ENCODE measurements at regions not wholly inside any gene's neighbourhood (a gene's known extent, or its start where the extent isn't known, plus 50 kb on each side); places are given as distances from the start of the nearest gene placed in this dataset.

GRCh38 chr13:106630162-106630561 lies 62.2 kb upstream of the ARGLU1 start:
- Mint-ChIP-seq H3K9me3 (no peaks in the 10 kb centered on the region), H3K4me3 (no peak overlapping the region), H3K36me3 (no peaks in the 10 kb centered on the region), H3K27me3 (peaks cover 31% of the 10 kb centered on the region), H3K4me1 (no peaks in the 10 kb centered on the region), H3K27ac (no peak overlapping the region)
- no peak for DNase-seq

GRCh38 chr13:106628936-106629659 lies 61.2 kb upstream of the ARGLU1 start:
- peaks cover 37% of the 10 kb centered on the region for H3K27me3 Mint-ChIP-seq
- no peaks in the 10 kb centered on the region for H3K9me3 Mint-ChIP-seq
- H3K27ac Mint-ChIP-seq, result no peak overlapping the region
- H3K4me1 Mint-ChIP-seq, result no peaks in the 10 kb centered on the region
- no peak overlapping the region for H3K4me3 Mint-ChIP-seq
- DNase-seq, result no peak
- H3K36me3 Mint-ChIP-seq, result no peaks in the 10 kb centered on the region

- no peak overlapping the region for H3K4me3 Mint-ChIP-seq
- no peak overlapping the region for H3K27ac Mint-ChIP-seq
- H3K9me3 Mint-ChIP-seq, result no peaks in the 10 kb centered on the region
- peaks cover 42% of the 10 kb centered on the region for H3K27me3 Mint-ChIP-seq
- no peaks in the 10 kb centered on the region for H3K36me3 Mint-ChIP-seq
- DNase-seq, result no peak
- H3K4me1 Mint-ChIP-seq, result no peaks in the 10 kb centered on the region
Measured at GRCh38 chr13:106626473-106626872, 58.5 kb upstream of the ARGLU1 start.

GRCh38 chr13:106625578-106625977 lies 57.6 kb upstream of the ARGLU1 start:
- Mint-ChIP-seq H3K9me3 (no peaks in the 10 kb centered on the region), H3K27me3 (peaks cover 50% of the 10 kb centered on the region), H3K36me3 (no peaks in the 10 kb centered on the region), H3K27ac (no peak overlapping the region), H3K4me3 (no peak overlapping the region), H3K4me1 (no peaks in the 10 kb centered on the region)
- DNase-seq, result no peak

GRCh38 chr13:106623799-106624460 lies 56.0 kb upstream of the ARGLU1 start:
- H3K36me3 Mint-ChIP-seq, result no peaks in the 10 kb centered on the region
- no peak overlapping the region for H3K27ac Mint-ChIP-seq
- H3K4me1 Mint-ChIP-seq, result no peaks in the 10 kb centered on the region
- H3K27me3 Mint-ChIP-seq, result peaks cover 42% of the 10 kb centered on the region
- DNase-seq, result no peak
- no peak overlapping the region for H3K4me3 Mint-ChIP-seq
- H3K9me3 Mint-ChIP-seq, result no peaks in the 10 kb centered on the region

GRCh38 chr13:106621833-106622232 lies 53.9 kb upstream of the ARGLU1 start:
- no peak for DNase-seq
- H3K4me3 Mint-ChIP-seq, result no peak overlapping the region
- H3K27me3 Mint-ChIP-seq, result peaks cover 33% of the 10 kb centered on the region
- H3K36me3 Mint-ChIP-seq, result no peaks in the 10 kb centered on the region
- H3K4me1 Mint-ChIP-seq, result no peaks in the 10 kb centered on the region
- no peaks in the 10 kb centered on the region for H3K9me3 Mint-ChIP-seq
- no peak overlapping the region for H3K27ac Mint-ChIP-seq

GRCh38 chr13:106619688-106620555 lies 52.0 kb upstream of the ARGLU1 start:
- Mint-ChIP-seq H3K4me3 (no peak overlapping the region), H3K36me3 (no peaks in the 10 kb centered on the region), H3K27ac (no peak overlapping the region), H3K9me3 (no peaks in the 10 kb centered on the region), H3K4me1 (no peaks in the 10 kb centered on the region), H3K27me3 (peaks cover 27% of the 10 kb centered on the region)
- DNase-seq, result no peak

All from activated naive CD8-positive, alpha-beta T cell treated with anti-CD3 and anti-CD28 coated beads for 36 hours (primary cell).